GM19193 (cell line): ENCODE measurements at regions not wholly inside any gene's neighbourhood (a gene's known extent, or its start where the extent isn't known, plus 50 kb on each side); places are given as distances from the start of the nearest gene placed in this dataset.

Source experiments
- POLR2A ChIP-seq: IDR thresholded peaks from 4 replicates; pipeline ENCODE4 v1.6.1; 2011; ENCODE audit not compliant: insufficient read depth, insufficient read length; ENCODE audit errors: extremely low read depth

- no peak for TF ChIP-seq POLR2A
Measured at GRCh38 chr16:86227041-86227440, 283.3 kb upstream of the FOXF1 start.

- TF ChIP-seq POLR2A: no peak
Measured at GRCh38 chr16:86227801-86228200, 282.5 kb upstream of the FOXF1 start.

GRCh38 chr16:86228713-86229112 is 281.6 kb upstream of the FOXF1 start:
- TF ChIP-seq POLR2A: no peak

DNA sequence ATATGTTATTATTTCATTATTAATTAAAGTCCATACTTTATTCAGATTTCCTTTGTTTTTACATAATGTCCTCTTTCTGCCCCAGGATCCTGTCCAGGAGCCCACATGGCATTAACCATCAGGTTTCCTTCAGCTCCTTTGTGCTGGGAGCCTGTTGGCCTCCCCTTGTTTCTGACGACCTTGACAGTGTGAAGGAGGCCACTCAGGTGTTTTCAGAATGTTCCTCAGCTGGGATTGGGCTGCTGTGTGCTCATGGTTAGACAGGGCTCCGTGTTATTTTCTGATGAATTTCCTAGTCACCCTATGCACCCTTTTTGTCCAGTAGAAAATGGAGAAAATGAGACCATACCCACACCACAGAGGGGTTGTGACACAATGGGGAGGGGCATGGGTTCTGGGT is 281.0 kb upstream of the FOXF1 start:
- no peak for TF ChIP-seq POLR2A

DNA sequence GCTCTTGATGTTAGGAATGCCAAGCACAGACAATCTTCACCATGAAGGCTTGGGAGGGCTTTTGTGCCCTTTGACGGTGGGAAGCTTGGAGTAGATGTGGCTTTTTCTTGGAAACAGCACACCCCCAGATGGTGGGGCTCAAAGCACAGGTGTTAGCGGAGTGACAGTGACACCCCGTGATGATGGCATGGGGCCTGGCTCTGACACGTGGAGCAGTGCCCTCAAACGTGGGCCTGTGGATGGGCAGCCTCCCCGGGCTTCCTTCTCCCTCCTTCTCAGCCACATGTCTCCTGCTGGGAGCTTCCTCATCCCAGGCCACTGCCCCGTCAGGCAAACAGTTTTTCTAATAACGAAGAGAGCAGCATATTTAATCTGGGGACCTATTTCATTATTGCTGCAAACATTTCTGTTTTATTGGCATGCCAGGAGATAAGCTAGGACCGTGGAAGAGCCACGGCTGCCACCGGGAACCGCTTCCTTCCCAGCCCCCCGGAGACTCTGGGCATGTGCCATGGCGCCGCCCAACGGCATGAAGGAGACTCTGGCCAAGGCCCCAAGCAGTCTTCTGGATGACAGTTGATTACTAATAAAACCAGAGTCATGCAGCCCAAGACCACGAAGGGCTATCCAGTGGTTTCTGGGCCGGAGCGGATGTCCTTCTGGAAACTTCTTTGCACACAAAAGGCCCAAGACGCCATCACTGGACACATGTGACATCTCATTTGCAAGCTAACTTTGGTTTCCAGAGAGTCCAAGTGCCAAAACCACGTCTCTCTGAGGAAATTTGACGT is 280.3 kb upstream of the FOXF1 start:
- no peak for TF ChIP-seq POLR2A

DNA sequence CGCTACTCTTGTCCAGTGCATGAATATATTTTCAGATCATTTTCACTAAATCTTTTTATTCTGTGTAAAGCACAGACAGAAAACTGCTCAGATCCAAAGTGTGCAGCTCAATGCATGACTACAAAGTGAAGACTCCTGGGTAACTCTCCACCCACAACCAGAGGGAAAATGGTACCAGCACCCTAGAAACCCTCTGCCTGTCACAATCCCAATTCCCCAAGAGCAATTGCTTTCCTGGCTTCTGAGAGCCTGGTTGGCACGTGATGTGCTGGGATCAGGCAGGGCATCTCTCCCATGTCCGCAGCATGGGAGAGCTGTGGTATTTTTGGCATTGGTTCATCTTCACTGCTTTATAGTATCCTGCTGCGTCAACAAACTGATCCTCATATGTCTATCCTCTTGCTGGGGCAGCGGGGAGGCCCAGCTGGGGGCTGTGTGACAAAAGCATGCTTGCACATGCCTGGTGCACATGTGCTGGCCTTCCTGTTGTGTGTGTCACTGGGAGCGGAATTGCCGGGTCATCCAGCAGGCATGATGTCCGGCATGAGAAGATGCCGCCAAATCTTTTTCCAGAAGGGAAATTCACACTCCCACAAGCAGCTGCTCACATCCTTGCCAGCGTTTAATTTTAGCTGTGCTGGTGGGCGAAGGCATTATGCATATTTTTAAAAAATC is 278.9 kb upstream of the FOXF1 start:
- no peak for TF ChIP-seq POLR2A

DNA sequence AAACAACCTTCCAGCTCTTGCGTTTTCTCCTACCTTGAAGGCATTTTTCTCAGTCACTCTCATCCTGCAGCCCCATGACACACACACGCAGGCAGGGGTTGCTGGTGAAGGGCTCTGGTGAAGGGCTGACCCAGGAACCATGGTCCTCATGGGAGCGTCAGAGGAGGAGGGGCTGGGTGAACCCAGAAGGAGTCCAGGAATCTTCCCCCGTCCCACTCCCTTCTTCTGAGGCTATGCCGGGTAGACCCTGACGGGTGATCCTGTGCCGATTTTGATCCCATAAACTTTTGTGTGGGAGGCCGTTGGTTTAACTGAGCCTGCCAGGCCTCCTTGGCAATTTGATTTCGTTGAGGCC is 278.4 kb upstream of the FOXF1 start:
- TF ChIP-seq POLR2A: no peak

GRCh38 chr16:86232496-86232895 is 277.8 kb upstream of the FOXF1 start:
- TF ChIP-seq POLR2A: no peak

- TF ChIP-seq POLR2A: no peak
Measured at GRCh38 chr16:86239381-86239780, 270.9 kb upstream of the FOXF1 start.

DNA sequence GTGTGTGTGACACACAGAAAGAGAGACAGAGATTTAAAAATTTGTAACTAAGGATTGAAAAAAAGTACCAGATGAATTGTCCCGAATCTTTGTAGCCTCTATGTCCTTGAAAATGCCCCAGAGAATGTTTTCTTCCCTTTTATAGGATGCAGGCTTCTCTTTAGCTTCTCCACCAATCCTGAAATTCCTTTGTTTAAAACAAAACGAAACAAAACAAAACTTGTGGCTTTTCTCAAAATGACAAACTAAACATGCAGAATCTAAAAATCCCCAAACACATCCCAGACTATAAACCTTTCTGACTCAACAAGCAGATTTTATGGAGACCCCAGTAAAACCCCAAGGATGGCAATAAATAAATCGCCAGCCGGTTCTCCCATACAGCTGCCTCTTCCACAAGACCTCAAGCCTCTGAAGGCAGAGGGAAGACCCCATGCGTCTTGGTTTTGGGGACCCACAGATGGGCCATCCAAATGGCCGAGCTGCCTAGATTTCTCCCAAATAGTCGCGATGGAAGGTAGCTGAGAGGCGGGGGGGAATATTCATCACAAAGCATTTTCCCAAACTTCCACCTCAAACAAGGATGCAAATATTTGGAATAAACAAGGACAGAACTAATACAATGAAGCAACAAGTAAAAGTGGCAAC is 269.5 kb upstream of the FOXF1 start:
- no peak for TF ChIP-seq POLR2A

DNA sequence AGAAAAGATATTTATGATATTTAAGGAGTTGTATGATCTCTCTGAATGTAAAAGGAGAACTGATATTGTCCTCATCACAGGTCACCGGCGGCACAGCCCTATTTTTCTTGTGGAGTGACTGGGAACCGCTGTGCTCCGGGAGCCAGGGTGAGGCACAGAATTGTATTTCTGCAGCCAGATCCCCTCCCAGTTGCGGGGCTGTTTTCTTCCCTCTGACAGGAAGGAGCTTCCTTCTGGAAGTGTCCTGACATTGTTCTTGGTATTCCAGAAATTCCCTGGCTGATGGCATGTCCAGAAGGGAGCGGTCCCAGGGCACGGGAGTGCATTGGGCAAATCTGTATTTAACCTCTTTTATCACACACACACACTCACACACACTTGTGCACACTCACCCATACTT is 268.6 kb upstream of the FOXF1 start:
- no peak for TF ChIP-seq POLR2A

DNA sequence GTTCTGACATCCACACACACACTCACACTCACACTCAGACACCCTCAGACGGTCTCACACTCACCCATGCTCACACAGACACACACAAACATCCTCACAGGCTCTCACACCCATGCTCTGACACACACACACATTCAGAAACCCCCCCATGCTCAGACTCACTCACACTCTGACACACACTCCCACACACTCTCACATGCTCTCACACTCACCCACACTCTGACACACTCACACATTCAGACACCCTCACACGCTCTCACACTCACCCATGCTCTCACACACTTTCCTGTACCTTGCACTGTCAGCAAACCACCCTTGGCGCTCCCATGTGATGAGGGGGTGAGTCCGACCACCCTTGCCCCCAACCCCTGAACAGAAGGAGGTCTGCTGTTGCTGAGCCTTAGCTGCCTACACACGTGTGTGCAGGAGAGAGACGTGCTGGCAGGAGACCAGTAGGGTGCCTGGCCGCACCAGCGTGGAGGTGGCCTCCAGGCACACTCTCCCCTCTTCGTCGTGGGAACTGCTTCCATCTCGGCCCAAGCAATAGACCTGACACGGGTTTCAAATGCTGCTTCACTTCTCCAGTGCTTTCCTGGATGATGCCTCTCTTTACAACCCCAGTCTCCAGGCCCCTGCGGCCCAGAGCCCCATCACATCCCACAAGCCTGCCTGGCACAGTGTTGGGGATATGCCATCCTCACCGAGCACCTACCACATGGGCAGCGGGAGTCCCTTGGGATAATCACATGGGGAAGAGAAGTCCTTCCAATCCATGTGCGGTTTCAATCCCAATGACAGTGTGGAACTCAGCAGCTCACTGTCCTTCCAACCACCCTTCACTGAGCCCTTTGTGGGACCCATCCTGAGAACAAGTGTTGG is 267.8 kb upstream of the FOXF1 start:
- no peak for TF ChIP-seq POLR2A

GRCh38 chr16:86243123-86243473 is 267.2 kb upstream of the FOXF1 start:
- no peak for TF ChIP-seq POLR2A

GRCh38 chr16:86243571-86244154 is 266.7 kb upstream of the FOXF1 start:
- no peak for TF ChIP-seq POLR2A

- no peak for TF ChIP-seq POLR2A
Measured at GRCh38 chr16:86244158-86244557, 266.2 kb upstream of the FOXF1 start.
